Type B pancreatic cell (in vitro differentiated cells): ENCODE measurements at regions not wholly inside any gene's neighbourhood (a gene's known extent, or its start where the extent isn't known, plus 50 kb on each side); places are given as distances from the start of the nearest gene placed in this dataset.

Experiments
- DNase-seq: peaks from one replicate; pipeline ENCODE4 v3.0.0; 2021; ENCODE audit warnings: mixed read lengths; ENCODE audit not compliant: unreplicated experiment; ENCODE audit errors: extremely low spot score
- H3K27ac Mint-ChIP-seq: 2 replicates; pipeline ENCODE4 v1.8.0; 2021; ENCODE audit warnings: mild to moderate bottlenecking, mixed read lengths
- H3K27me3 Mint-ChIP-seq: 2 replicates; pipeline ENCODE4 v1.8.0; 2021; ENCODE audit warnings: mixed read lengths
- H3K36me3 Mint-ChIP-seq: 2 replicates; pipeline ENCODE4 v1.8.0; 2021; ENCODE audit warnings: mixed read lengths
- H3K4me1 Mint-ChIP-seq: one replicate; pipeline ENCODE4 v1.8.0; 2021; ENCODE audit warnings: mixed read lengths; ENCODE audit not compliant: unreplicated experiment
- H3K4me3 Mint-ChIP-seq: 2 replicates; pipeline ENCODE4 v1.8.0; 2021; ENCODE audit warnings: mild to moderate bottlenecking, mixed read lengths
- H3K9me3 Mint-ChIP-seq: 2 replicates; pipeline ENCODE4 v1.8.0; 2021; ENCODE audit warnings: mixed read lengths
- TF ChIP-seq, protein P1 (sequence below): fragments of 200-600 bp; sonication (generic); conservative IDR thresholded peaks from 2 replicates; pipeline ENCODE4 v1.5.0; 2021; ENCODE audit warnings: antibody characterized with exemption, mild to moderate bottlenecking

DNA sequence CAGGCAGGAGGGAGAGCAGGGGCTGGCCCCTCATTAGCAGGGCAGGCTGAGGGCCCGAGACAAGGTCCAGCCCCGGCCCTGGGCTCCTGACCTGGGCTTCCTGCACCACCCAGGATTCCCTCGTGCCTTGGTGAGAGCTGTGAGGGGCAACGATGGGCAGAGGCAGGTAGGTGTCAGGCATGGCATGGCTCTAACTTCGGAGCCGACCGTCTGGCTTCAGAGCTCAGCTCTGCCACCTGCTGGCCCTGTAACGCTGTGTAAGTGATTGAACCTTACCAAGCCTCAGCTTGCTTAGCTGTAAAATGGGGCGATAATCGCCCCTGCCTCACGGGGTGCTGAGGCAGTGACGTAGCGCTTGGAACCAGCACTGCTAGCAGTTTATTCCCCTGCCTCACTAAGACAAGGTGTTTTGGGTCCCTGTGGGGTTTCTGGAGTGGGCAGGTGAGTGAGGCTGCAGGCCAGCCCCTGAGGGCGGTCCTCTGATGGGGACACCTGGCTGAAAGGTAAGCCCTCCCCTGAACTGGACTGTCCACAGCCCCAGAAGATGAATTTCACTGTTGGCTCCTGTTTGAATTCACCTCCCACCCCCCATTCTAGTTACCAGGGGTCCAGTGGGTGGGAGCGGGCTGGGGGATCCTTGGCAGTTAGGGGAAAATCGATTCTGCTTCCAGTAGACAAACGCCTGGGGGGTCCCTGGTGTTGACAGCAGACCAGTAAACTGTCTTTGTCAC is 184.8 kb upstream of the GSE1 start:
- Mint-ChIP-seq H3K27me3 (no peaks in the 10 kb centered on the region), H3K9me3 (no peaks in the 10 kb centered on the region), H3K4me1 (peaks cover 14% of the 10 kb centered on the region), H3K4me3 (no peak overlapping the region), H3K27ac (no peak overlapping the region), H3K36me3 (no peaks in the 10 kb centered on the region)
- DNase-seq = no peak
- TF ChIP-seq, protein P1, sequence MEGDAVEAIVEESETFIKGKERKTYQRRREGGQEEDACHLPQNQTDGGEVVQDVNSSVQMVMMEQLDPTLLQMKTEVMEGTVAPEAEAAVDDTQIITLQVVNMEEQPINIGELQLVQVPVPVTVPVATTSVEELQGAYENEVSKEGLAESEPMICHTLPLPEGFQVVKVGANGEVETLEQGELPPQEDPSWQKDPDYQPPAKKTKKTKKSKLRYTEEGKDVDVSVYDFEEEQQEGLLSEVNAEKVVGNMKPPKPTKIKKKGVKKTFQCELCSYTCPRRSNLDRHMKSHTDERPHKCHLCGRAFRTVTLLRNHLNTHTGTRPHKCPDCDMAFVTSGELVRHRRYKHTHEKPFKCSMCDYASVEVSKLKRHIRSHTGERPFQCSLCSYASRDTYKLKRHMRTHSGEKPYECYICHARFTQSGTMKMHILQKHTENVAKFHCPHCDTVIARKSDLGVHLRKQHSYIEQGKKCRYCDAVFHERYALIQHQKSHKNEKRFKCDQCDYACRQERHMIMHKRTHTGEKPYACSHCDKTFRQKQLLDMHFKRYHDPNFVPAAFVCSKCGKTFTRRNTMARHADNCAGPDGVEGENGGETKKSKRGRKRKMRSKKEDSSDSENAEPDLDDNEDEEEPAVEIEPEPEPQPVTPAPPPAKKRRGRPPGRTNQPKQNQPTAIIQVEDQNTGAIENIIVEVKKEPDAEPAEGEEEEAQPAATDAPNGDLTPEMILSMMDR = peak; percentile 67

DNA sequence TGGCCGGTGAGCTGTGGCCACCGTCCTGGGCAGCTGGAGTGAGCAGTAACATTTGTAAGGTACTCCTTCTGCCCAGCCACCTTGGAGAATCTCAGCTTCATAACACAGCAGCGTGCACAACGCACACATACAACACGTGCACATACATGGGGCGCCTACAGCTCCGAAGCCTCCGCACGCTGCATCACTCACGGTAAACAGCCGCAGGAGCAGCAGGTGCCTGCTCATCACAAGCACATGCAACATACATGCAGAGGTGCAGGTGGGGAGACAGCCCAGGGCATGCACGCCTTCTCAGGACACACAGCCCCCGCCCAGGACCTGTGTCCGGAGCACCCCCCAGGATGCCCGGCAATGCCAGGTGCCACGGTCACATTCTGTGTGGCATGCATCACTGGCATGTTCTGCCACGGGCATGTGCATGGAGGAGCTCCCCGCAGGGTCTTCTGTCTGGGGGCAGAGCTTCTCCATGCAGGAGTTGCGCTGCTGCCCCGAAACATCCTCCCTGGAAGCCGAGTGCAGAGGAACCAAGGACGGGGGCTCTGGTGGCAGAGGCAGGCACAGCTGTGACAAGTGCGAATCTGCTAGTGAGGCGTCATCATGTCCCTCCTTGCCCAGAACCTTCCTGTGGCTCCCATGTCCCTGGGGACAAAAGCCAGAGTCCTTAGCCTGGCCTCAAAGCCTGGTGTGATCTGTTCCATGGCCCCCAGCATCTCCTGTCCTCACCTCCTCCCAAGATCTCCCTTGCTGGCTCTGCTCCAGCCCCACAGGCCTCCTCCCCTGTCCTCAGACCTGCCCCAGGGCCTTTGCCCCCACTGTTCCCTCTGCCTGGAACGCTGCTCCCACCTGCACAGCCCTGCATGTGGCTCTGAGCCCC is 184.0 kb upstream of the GSE1 start:
- peaks cover 14% of the 10 kb centered on the region for H3K4me1 Mint-ChIP-seq
- TF ChIP-seq, protein P1 = no peak
- no peaks in the 10 kb centered on the region for H3K27me3 Mint-ChIP-seq
- DNase-seq = no peak
- no peak overlapping the region for H3K4me3 Mint-ChIP-seq
- H3K9me3 Mint-ChIP-seq = no peaks in the 10 kb centered on the region
- no peaks in the 10 kb centered on the region for H3K36me3 Mint-ChIP-seq
- no peak overlapping the region for H3K27ac Mint-ChIP-seq

DNA sequence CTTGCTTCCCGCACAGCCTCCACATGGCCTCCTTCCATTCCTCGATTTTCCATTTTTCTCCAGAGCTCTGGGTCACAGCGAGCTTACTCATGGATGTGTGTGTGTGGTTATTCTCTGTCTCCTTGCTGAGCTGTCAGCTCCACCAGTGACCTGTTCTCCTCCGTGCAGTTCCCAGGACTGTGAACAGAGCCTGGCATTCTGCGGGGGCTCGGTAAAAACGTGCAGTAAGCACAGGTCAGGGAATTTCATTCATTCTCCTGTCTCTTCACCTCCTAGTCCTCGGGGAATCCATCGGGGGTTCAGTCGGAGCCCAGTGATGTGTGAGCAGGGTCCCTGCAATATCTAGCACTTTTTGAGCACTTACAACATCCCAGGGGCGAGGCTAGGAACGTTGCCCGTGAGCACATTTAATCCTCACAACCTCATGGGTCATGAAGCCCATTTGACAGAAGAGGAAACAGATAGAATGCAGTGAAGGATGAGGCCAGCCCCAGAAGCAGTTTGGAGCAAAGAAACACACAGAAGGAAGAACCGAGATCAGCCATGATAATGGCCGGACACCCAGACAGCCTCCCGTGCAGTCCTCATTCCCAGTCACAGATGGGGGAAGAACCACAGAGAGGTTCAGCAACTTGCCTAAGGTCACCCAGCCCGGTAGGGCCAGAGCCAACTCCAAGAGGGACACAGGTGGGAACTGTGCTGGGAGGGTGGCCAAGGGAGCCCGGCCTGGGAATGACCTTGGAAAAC is 183.2 kb upstream of the GSE1 start:
- H3K27ac Mint-ChIP-seq = no peak overlapping the region
- no peaks in the 10 kb centered on the region for H3K27me3 Mint-ChIP-seq
- no peaks in the 10 kb centered on the region for H3K9me3 Mint-ChIP-seq
- TF ChIP-seq, protein P1 = no peak
- peaks cover 9% of the 10 kb centered on the region for H3K4me1 Mint-ChIP-seq
- no peaks in the 10 kb centered on the region for H3K36me3 Mint-ChIP-seq
- no peak overlapping the region for H3K4me3 Mint-ChIP-seq
- no peak for DNase-seq

DNA sequence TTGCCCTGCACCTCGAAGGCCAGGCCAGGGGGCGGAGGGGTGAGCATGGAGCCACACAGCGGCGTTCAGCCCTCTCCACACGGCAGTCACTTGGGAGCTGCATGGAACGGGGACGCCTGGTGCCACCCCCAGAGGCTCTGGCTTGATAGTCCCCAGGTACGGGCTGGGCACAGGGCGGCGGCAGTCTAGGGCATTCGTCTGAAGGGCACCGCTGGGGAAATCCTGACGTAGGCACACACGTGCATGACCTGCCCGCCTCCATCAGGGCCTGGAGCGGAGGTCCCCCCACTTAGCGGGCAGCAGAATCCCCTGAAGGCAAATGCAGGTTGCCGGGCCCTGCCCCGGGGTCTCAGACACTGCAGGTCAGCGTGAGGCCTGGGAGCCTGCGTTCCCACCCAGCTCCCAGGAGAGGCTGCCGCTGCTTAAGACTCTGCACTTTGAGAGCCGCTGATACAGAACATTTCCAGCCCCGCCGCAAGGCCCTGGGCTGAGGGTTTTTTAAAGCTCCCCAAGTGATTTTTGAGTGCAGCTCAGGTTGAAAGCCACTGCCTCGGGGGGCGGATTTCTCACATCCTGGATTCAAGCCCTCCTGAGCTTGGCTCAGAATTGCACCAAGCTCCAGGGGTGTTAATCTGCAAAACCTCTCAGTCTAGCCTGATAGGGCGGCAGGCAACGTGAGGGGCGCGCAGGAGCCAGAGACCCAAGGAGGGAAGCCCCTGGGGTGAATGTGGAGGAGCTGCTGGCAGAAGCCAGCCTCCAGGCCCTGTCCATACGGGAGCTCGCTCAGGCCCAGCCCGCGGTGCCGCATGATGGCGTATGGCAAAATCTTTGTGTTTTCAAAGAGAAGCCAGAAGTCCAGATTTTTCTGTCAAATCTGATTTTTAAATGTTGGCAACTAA is 182.3 kb upstream of the GSE1 start:
- no peaks in the 10 kb centered on the region for H3K36me3 Mint-ChIP-seq
- peaks cover 9% of the 10 kb centered on the region for H3K4me1 Mint-ChIP-seq
- no peak overlapping the region for H3K27ac Mint-ChIP-seq
- no peak overlapping the region for H3K4me3 Mint-ChIP-seq
- no peak for DNase-seq
- H3K9me3 Mint-ChIP-seq = no peaks in the 10 kb centered on the region
- no peaks in the 10 kb centered on the region for H3K27me3 Mint-ChIP-seq
- TF ChIP-seq, protein P1 = no peak
